Endothelial cell (in vitro differentiated cells): ENCODE measurements at regions not wholly inside any gene's neighbourhood (a gene's known extent, or its start where the extent isn't known, plus 50 kb on each side); places are given as distances from the start of the nearest gene placed in this dataset.

Experiments
- DNase-seq: peaks from one replicate; pipeline ENCODE4 v3.0.0; 2021; ENCODE audit warnings: low spot score
- H3K27ac Mint-ChIP-seq: one replicate; pipeline ENCODE4 v1.8.0; 2021; ENCODE audit warnings: mixed read lengths, inconsistent platforms; ENCODE audit not compliant: unreplicated experiment
- H3K27me3 Mint-ChIP-seq: one replicate; pipeline ENCODE4 v1.8.0; 2021; ENCODE audit warnings: mild to moderate bottlenecking, moderate library complexity, mixed read lengths, inconsistent platforms; ENCODE audit not compliant: unreplicated experiment
- H3K36me3 Mint-ChIP-seq: one replicate; pipeline ENCODE4 v1.8.0; 2021; ENCODE audit warnings: mild to moderate bottlenecking, low read depth, mixed read lengths, inconsistent platforms; ENCODE audit not compliant: unreplicated experiment
- H3K4me1 Mint-ChIP-seq: one replicate; pipeline ENCODE4 v1.8.0; 2021; ENCODE audit warnings: mild to moderate bottlenecking, mixed read lengths, inconsistent platforms; ENCODE audit not compliant: unreplicated experiment
- H3K4me3 Mint-ChIP-seq: one replicate; pipeline ENCODE4 v1.8.0; 2021; ENCODE audit warnings: mild to moderate bottlenecking, mixed read lengths, inconsistent platforms; ENCODE audit not compliant: unreplicated experiment
- H3K9me3 Mint-ChIP-seq: one replicate; pipeline ENCODE4 v1.8.0; 2021; ENCODE audit warnings: mixed read lengths, inconsistent platforms; ENCODE audit not compliant: unreplicated experiment
- CTCF ChIP-seq: fragments of 200-600 bp; sonication (generic); IDR thresholded peaks from one replicate; pipeline ENCODE4 v1.5.0; 2021; ENCODE audit warnings: antibody characterized with exemption; ENCODE audit not compliant: unreplicated experiment

GRCh38 chr14:60381909-60382308 lies 104.0 kb downstream of the C14orf39 start:
- no peak for DNase-seq
- no peak overlapping the region for H3K4me3 Mint-ChIP-seq
- H3K36me3 Mint-ChIP-seq = no peaks in the 10 kb centered on the region
- no peak overlapping the region for H3K27ac Mint-ChIP-seq
- H3K4me1 Mint-ChIP-seq = no peaks in the 10 kb centered on the region
- no peaks in the 10 kb centered on the region for H3K27me3 Mint-ChIP-seq
- H3K9me3 Mint-ChIP-seq = no peaks in the 10 kb centered on the region
- TF ChIP-seq CTCF = no peak
